Left ventricle myocardium superior (tissue), 1 donor: ENCODE measurements at regions not wholly inside any gene's neighbourhood (a gene's known extent, or its start where the extent isn't known, plus 50 kb on each side); places are given as distances from the start of the nearest gene placed in this dataset.

Experiments
- ATAC-seq: fragments of 200-7000 bp; cut with Tn5 transposase; one replicate; pipeline ENCODE4 v1.9.1; 2020; ENCODE audit warnings: mild to moderate bottlenecking, moderate library complexity
- DNase-seq: peaks from one replicate; pipeline ENCODE4 v3.0.0-alpha.2; 2020
- intact Hi-C: fragments of 100-400 bp; cut with micrococcal nuclease; formaldehyde crosslinking; loops from one replicate; pipeline ENCODE4 v1.11.0; 2022
- donor health status: DM: no; HTN: yes; CAD: no; lungs with severe emphysema.

- intact Hi-C loops, result no loop called here
- DNase-seq, result no peak
- peak; percentile 45 for ATAC-seq
These were observed 92.2 kb upstream of the DSEL start for GRCh38 chr18:67608615-67609273.

DNA sequence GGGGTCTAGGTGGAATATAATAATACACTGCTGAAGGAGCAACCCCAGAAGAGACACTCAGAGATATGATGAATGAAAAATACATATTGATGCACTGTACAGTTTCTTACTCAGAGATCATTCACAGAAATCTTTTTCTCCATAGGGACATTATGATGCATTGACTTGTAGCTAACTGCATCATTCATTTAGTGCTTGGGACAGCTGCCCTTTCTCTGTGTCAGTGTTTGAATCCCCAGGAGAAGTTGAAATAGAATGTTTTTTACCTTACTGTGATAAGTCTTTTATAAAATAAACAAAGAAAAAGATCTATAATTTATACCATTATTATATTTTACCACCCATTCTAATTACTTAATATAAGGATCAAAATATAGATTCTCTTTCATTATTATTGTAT is 91.7 kb upstream of the DSEL start:
- intact Hi-C loops, result no loop called here
- DNase-seq, result no peak
- no peak for ATAC-seq

DNA sequence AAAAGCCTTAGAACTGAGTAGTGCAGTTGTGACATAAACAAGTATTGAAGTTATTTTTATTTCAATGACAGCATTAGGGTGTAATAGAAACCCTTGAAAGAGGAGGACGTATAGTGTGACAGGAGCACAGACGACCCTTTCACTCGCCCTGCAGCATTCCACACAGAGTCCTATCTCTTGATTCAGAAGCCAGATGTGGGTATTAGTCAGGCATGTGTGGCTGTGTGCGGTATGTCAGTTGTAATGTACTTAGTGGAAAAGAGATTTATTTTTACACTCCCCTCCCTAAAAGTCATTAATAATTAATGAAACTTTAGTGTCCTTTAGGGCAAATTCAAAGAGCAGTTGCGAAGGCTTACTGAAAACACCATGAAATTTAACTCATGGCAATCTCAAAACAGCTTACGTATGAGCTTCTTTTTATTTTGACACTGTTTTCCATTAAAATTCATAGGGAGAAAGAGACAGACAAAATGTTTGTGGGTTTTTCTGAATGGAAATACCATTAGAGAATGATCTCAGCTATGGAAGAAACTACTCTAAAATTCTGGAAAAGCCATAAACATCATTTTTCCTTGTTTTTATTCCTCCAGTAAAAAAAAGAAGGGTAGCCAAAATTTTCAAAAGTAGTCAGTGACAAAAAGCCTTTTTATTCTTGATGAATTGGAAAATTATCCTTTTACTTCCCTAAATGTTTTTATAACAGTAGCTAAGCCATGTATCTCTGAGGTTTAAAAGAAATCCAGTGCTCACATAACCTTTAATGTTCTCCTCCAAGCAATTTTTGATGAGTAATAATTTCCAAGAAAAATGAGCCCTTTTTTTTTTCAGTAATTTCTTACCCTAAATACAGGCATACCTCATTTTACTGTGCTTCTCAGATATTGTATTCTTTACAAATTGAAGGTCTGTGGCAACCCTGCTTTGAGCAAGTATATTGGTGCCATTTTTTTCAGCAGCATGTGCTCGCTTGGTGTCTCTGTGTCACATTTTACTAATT is 84.0 kb upstream of the DSEL start:
- intact Hi-C loops, result no loop called here
- no peak for ATAC-seq
- DNase-seq, result no peak

- DNase-seq (no peak), ATAC-seq (no peak)
- intact Hi-C loops, result no loop called here
These were observed 82.8 kb upstream of the DSEL start for GRCh38 chr18:67599277-67599676.

DNA sequence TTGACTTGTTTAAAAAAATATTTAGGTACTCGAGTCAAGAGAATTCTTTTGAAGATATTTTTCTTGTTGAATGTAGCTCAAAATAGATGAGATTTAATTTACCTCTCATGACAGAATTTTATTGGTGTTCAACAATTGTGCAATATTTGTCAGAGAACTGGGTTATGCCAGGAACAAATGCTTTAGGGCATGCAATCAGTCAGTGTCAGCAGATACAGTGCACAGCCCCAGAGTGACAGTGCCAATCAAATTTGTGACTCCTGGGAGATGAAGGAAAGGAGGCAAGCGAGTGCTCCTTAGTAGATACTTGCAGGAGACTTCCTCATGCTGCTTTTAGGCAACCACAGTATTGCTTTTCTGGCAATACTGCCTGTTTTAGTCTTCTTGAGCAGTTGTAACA is 81.2 kb upstream of the DSEL start:
- no peak for DNase-seq

DNA sequence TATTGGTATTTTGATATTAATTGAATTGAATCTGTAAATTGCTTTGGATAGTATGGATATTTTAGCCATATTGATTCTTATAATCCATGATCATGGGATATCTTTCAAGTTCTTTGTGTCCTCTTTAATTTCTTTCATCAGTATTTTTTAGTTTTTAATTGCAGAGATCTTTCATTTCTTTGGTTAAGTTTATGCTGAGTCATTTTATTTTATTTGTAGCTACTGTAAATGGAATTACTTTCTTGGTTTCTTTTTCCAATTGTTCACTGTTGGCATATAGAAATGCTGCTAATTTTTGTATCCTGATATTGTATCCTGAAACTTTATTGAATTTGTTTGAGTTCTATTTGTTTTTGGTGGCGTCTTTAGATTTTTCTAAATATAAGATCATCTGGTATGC is 79.5 kb upstream of the DSEL start:
- intact Hi-C loops, result no loop called here

More for the DNA sequence above, 81.2 kb upstream of the DSEL start:
- intact Hi-C loops, result no loop called here
- no peak for ATAC-seq

GRCh38 chr18:67590571-67591141 is 74.1 kb upstream of the DSEL start:
- intact Hi-C loops, result no loop called here
- DNase-seq (no peak), ATAC-seq (no peak)

More for the DNA sequence above, 79.5 kb upstream of the DSEL start:
- ATAC-seq (no peak), DNase-seq (no peak)

- ATAC-seq, result no peak
- no peak for DNase-seq
- intact Hi-C loops, result no loop called here
These were observed 72.8 kb upstream of the DSEL start for GRCh38 chr18:67589325-67589724.

GRCh38 chr18:67586101-67586500 is 69.6 kb upstream of the DSEL start:
- DNase-seq (no peak), ATAC-seq (no peak)
- intact Hi-C loops, result no loop called here

DNA sequence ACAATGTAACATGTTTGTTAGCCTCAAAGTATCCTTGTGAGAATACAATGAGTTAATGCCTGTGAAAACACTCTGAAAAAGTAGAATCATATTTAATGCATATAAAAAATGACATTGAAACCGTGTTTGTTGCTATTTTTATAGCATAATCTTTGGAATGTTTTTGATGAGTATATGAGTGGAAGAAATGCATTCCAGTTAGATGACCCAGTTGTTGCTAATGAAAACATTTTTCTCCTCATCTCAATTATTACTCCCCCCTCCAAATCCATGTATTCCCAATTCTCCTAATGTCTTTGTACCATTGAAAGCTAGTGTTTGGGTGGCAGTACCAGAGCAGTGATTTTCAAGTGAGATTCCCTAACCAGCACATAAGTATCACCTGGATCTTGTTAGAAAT is 67.1 kb upstream of the DSEL start:
- DNase-seq (no peak), ATAC-seq (no peak)
- intact Hi-C loops, result no loop called here

DNA sequence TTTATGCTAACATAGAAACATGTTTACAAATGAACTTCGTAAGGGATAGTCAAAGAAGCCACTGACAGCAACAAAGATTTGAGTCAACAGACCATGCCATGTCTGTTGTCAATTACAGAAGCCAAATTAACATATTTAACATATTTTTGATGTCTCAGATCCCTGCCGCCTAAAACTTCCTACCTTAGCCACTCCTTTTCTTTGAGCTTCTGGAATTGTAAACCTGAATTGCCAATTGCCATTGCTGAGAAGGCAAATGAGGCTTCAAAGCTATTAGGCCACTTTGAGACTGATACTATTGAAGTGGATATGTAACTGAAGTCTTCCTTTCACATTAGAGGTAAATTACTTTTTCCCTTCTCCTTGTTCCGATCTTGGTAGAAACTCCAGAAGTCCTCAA is 66.0 kb upstream of the DSEL start:
- ATAC-seq (no peak), DNase-seq (no peak)
- intact Hi-C loops, result no loop called here

GRCh38 chr18:67581178-67581577 is 64.7 kb upstream of the DSEL start:
- intact Hi-C loops, result no loop called here
- ATAC-seq (no peak), DNase-seq (no peak)

DNA sequence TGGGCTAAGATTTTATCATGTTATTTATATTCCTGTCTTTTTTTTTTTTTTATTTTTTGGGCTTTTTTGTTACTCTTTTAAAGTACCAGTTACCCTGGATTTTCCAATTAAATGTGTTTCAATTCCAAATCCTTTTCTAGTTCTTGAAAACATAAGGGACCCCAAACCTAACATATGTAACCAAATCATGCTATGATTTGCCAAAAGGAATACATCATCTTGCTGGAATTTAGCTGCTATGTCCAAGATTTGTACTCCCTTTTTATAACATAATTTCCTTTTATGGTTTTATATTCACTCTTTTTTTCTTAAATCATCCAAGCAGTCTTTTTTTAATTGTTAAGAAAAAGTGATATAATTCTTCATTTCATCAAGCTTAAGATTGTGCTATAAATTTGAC is 60.9 kb upstream of the DSEL start:
- ATAC-seq (no peak), DNase-seq (no peak)
- intact Hi-C loops, result no loop called here

- no peak for DNase-seq
- intact Hi-C loops, result no loop called here
- no peak for ATAC-seq
These were observed 58.2 kb upstream of the DSEL start for GRCh38 chr18:67574749-67575148.

DNA sequence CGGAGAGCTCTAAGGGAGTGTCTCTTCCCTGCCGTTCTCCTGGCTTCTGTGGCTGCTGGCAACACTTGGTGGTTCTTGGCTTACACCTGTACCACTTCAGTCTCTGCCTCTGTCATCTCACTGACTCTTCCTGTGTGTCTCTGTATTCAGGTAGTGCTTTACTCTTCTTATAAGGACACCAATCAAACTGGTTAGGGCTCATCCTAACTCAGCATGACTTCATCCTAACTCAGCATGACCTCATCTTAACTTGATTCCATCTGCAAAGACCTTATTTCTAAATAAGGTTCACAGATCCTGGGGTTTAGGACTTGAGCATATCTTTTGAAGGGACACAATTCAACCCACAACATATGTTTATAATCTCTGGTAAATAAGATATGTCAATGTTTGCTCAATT is 51.6 kb upstream of the DSEL start:
- no peak for DNase-seq
- intact Hi-C loops, result no loop called here
- ATAC-seq, result no peak
